Cardiac septum (tissue), 1 donor: ENCODE measurements at regions not wholly inside any gene's neighbourhood (a gene's known extent, or its start where the extent isn't known, plus 50 kb on each side); places are given as distances from the start of the nearest gene placed in this dataset.

ENCODE experiments used
- DNase-seq: peaks from one replicate; pipeline ENCODE4 v3.0.0-alpha.2; 2020; ENCODE audit warnings: low spot score
- intact Hi-C: fragments of 100-400 bp; cut with DNase I; formaldehyde crosslinking; loops from one replicate; pipeline ENCODE4 v1.14.0; 2022
- donor health status: DM: no; HTN: no; CAD: no.

- DNase-seq, result no peak
- intact Hi-C loops, result no loop called here
Measured at GRCh38 chr20:39249798-39250197, 287.7 kb downstream of the DHX35 start.

- DNase-seq, result no peak
- intact Hi-C loops, result no loop called here
Measured at GRCh38 chr20:39248862-39249485, 286.8 kb downstream of the DHX35 start.

GRCh38 chr20:39248171-39248861 is 286.2 kb downstream of the DHX35 start:
- DNase-seq, result no peak
- intact Hi-C loops, result no loop called here

GRCh38 chr20:39246436-39246835 is 284.3 kb downstream of the DHX35 start:
- no peak for DNase-seq
- intact Hi-C loops, result no loop called here

- DNase-seq, result no peak
- intact Hi-C loops, result no loop called here
Measured at GRCh38 chr20:39245685-39246311, 283.7 kb downstream of the DHX35 start.

GRCh38 chr20:39243962-39244361 is 281.8 kb downstream of the DHX35 start:
- DNase-seq, result no peak
- intact Hi-C loops, result no loop called here

GRCh38 chr20:39242614-39243013 is 280.5 kb downstream of the DHX35 start:
- no peak for DNase-seq
- intact Hi-C loops, result no loop called here

GRCh38 chr20:39234520-39235095 is 272.5 kb downstream of the DHX35 start:
- intact Hi-C loops, result no loop called here

GRCh38 chr20:39233755-39234154 is 271.6 kb downstream of the DHX35 start:
- intact Hi-C loops, result no loop called here
- DNase-seq, result no peak

More at GRCh38 chr20:39234520-39235095, 272.5 kb downstream of the DHX35 start:
- DNase-seq, result no peak

GRCh38 chr20:39227416-39227815 is 265.3 kb downstream of the DHX35 start:
- DNase-seq, result no peak
- intact Hi-C loops, result no loop called here

GRCh38 chr20:39225978-39226377 is 263.8 kb downstream of the DHX35 start:
- no peak for DNase-seq
- intact Hi-C loops, result no loop called here

GRCh38 chr20:39225536-39225935 is 263.4 kb downstream of the DHX35 start:
- DNase-seq, result no peak
- intact Hi-C loops, result no loop called here

- DNase-seq, result no peak
- intact Hi-C loops, result no loop called here
Measured at GRCh38 chr20:39222101-39222500, 260.0 kb downstream of the DHX35 start.

- intact Hi-C loops, result no loop called here
- no peak for DNase-seq
Measured at GRCh38 chr20:39216195-39216594, 254.1 kb downstream of the DHX35 start.

- no peak for DNase-seq
- intact Hi-C loops, result no loop called here
Measured at GRCh38 chr20:39214828-39215227, 252.7 kb downstream of the DHX35 start.

GRCh38 chr20:39213476-39214145 is 251.5 kb downstream of the DHX35 start:
- DNase-seq, result no peak
- intact Hi-C loops, result no loop called here

GRCh38 chr20:39211060-39211748 is 249.1 kb downstream of the DHX35 start:
- intact Hi-C loops, result no loop called here
- DNase-seq, result no peak

- intact Hi-C loops, result no loop called here
- DNase-seq, result no peak
Measured at GRCh38 chr20:39210341-39211036, 248.3 kb downstream of the DHX35 start.
